ENCODE measurements at regions not wholly inside any gene's neighbourhood (a gene's known extent, or its start where the extent isn't known, plus 50 kb on each side); places are given as distances from the start of the nearest gene placed in this dataset.

DNA sequence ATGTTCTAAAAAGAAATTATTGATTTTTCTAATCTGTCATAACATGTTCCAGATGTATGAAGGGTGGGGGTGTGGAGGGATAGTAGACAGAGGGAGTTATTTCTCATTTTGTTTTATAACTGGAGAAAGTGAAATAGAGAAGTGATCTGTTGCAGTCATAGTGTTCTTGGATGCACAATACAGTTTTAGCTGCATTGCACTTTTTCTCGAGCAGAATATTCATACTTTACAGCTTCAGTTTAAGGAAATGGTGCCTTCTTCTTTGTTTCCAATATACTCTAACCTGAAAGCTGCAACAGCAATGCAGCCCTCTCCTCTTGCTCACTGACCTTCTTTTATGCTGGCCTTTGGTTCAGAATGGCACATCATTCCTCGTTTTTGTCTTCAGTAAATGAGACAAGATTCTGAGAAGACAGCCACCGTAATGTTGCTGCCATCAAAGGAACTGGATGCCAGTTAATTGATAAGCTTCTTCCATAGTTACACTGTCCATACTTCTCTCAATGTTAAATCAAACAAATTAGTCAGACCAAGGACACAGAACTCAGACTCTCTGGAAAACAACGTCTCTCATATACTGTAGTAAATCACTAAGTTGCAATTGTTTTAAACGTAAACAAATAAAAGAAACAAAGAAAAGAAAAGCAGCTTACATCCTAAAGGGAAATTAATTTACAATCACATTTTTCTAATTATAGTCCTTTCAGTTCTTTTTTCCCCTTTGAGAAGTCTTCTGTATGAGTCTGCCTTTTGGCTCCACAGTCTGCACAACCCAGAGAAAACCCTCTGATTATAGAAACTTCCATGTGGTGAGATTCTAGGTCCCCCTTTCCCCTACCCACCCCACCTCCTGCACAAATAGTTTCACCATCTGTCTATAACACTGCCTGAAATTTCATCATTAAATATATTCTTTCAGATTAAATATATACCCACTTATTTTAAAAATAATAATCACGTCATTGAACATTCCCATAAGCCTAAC, 97.4 kb upstream of the UGP2 start:
- TF ChIP-seq, protein P1, sequence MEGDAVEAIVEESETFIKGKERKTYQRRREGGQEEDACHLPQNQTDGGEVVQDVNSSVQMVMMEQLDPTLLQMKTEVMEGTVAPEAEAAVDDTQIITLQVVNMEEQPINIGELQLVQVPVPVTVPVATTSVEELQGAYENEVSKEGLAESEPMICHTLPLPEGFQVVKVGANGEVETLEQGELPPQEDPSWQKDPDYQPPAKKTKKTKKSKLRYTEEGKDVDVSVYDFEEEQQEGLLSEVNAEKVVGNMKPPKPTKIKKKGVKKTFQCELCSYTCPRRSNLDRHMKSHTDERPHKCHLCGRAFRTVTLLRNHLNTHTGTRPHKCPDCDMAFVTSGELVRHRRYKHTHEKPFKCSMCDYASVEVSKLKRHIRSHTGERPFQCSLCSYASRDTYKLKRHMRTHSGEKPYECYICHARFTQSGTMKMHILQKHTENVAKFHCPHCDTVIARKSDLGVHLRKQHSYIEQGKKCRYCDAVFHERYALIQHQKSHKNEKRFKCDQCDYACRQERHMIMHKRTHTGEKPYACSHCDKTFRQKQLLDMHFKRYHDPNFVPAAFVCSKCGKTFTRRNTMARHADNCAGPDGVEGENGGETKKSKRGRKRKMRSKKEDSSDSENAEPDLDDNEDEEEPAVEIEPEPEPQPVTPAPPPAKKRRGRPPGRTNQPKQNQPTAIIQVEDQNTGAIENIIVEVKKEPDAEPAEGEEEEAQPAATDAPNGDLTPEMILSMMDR (IDR thresholded peaks at IDR 0.05), result no peak
- TF ChIP-seq EP300 (IDR thresholded peaks at IDR 0.05; ENCODE audit: low read depth), result no peak
- TF ChIP-seq POLR2A (IDR thresholded peaks at IDR 0.05), result no peak
- TF ChIP-seq POLR2AphosphoS5 (IDR thresholded peaks at IDR 0.05), result no peak
